ENCODE measurements at regions not wholly inside any gene's neighbourhood (a gene's known extent, or its start where the extent isn't known, plus 50 kb on each side); places are given as distances from the start of the nearest gene placed in this dataset.
"Not testable (repeated sequence)": the region's sequence is repeated elsewhere in the genome, so short reads cannot be mapped to it uniquely, and the experiment has no call there.

GRCh38 chr1:79974659-79975058 is 968.1 kb upstream of the ADGRL4 start:
- DNase-seq = no peak

GRCh38 chr1:79969886-79970285 is 963.4 kb upstream of the ADGRL4 start:
- no peak for DNase-seq

- DNase-seq = no peak
Observed at GRCh38 chr1:79966438-79966837, 959.9 kb upstream of the ADGRL4 start.

GRCh38 chr1:79959635-79960034 is 953.1 kb upstream of the ADGRL4 start:
- DNase-seq = no peak

- no peak for DNase-seq
Observed at GRCh38 chr1:79955966-79956365, 949.4 kb upstream of the ADGRL4 start.

GRCh38 chr1:79950511-79950910 is 944.0 kb upstream of the ADGRL4 start:
- DNase-seq = no peak

GRCh38 chr1:79945391-79945790 is 938.9 kb upstream of the ADGRL4 start:
- no peak for DNase-seq

- no peak for DNase-seq
Observed at GRCh38 chr1:79929356-79929755, 922.8 kb upstream of the ADGRL4 start.

- DNase-seq = no peak
Observed at GRCh38 chr1:79928901-79929300, 922.4 kb upstream of the ADGRL4 start.

- no peak for DNase-seq
Observed at GRCh38 chr1:79920960-79921669, 914.6 kb upstream of the ADGRL4 start.

GRCh38 chr1:79914896-79915295 is 908.4 kb upstream of the ADGRL4 start:
- no peak for DNase-seq

GRCh38 chr1:79912813-79913212 is 906.3 kb upstream of the ADGRL4 start:
- DNase-seq = no peak

GRCh38 chr1:79903321-79903720 is 896.8 kb upstream of the ADGRL4 start:
- no peak for DNase-seq

GRCh38 chr1:79902418-79902817 is 895.9 kb upstream of the ADGRL4 start:
- no peak for DNase-seq

GRCh38 chr1:79899914-79900313 is 893.4 kb upstream of the ADGRL4 start:
- DNase-seq = no peak

GRCh38 chr1:79896140-79896539 is 889.6 kb upstream of the ADGRL4 start:
- DNase-seq = no peak

GRCh38 chr1:79895573-79895972 is 889.0 kb upstream of the ADGRL4 start:
- DNase-seq = no peak

GRCh38 chr1:79894129-79894528 is 887.6 kb upstream of the ADGRL4 start:
- DNase-seq = not testable (repeated sequence)

- no peak for DNase-seq
Observed at GRCh38 chr1:79887059-79887458, 880.5 kb upstream of the ADGRL4 start.

GRCh38 chr1:79885101-79885500 is 878.6 kb upstream of the ADGRL4 start:
- no peak for DNase-seq

- no peak for DNase-seq
Observed at GRCh38 chr1:79877086-79877485, 870.6 kb upstream of the ADGRL4 start.

- DNase-seq = no peak
Observed at GRCh38 chr1:79875187-79875586, 868.7 kb upstream of the ADGRL4 start.

GRCh38 chr1:79874289-79874688 is 867.8 kb upstream of the ADGRL4 start:
- no peak for DNase-seq

GRCh38 chr1:79859212-79859948 is 852.9 kb upstream of the ADGRL4 start:
- DNase-seq = no peak

- no peak for DNase-seq
Observed at GRCh38 chr1:79852004-79852403, 845.5 kb upstream of the ADGRL4 start.
